Mesenchymal stem cell (in vitro differentiated cells and primary cell): ENCODE measurements at regions not wholly inside any gene's neighbourhood (a gene's known extent, or its start where the extent isn't known, plus 50 kb on each side); places are given as distances from the start of the nearest gene placed in this dataset.

Experiments
- DNase-seq: peaks from one replicate; pipeline ENCODE4 v3.0.0-alpha.2; 2013
- H2AFZ ChIP-seq: one replicate; pipeline ENCODE4 v1.6.1; 2013; ENCODE audit warnings: low read depth, mild to moderate bottlenecking, control low read depth, inconsistent platforms, low read length, moderate library complexity
- H2AK5ac ChIP-seq: 2 replicates; pipeline ENCODE4 v1.6.1; 2013; ENCODE audit warnings: low read length, moderate library complexity, mild to moderate bottlenecking, inconsistent platforms; ENCODE audit not compliant: severe bottlenecking
- H2BK120ac ChIP-seq: one replicate; pipeline ENCODE4 v1.6.1; 2013; ENCODE audit warnings: low read depth, mild to moderate bottlenecking, inconsistent platforms, low read length, moderate library complexity
- H2BK12ac ChIP-seq, 2 experiments: one replicate each; pipeline ENCODE4 v1.6.1; 2013; ENCODE audit warnings: inconsistent platforms in 2 of 2, low read length in 2 of 2, mild to moderate bottlenecking in 2 of 2, moderate library complexity in 2 of 2, control low read depth in 1 of 2
- H2BK15ac ChIP-seq: one replicate; pipeline ENCODE4 v1.6.1; 2013; ENCODE audit warnings: mild to moderate bottlenecking, low read depth, inconsistent platforms; ENCODE audit not compliant: poor library complexity, severe bottlenecking
- H2BK5ac ChIP-seq: 2 replicates; pipeline ENCODE4 v1.6.1; 2013; ENCODE audit warnings: low read depth, mild to moderate bottlenecking, low read length, control low read depth, inconsistent platforms; ENCODE audit not compliant: poor library complexity, severe bottlenecking
- H3K14ac ChIP-seq, 2 experiments: one replicate each; pipeline ENCODE4 v1.6.1; 2013; ENCODE audit warnings: inconsistent platforms in 2 of 2, low read length in 2 of 2, control low read depth in 1 of 2, mild to moderate bottlenecking in 1 of 2, moderate library complexity in 1 of 2
- H3K18ac ChIP-seq, 2 experiments: one replicate each; pipeline ENCODE4 v1.6.1; 2013; ENCODE audit warnings: inconsistent platforms in 2 of 2, low read length in 2 of 2, control low read depth in 1 of 2, low read depth in 1 of 2, mild to moderate bottlenecking in 1 of 2
- H3K23ac ChIP-seq, 2 experiments: one replicate each; pipeline ENCODE4 v1.6.1; 2013; ENCODE audit warnings: inconsistent platforms in 2 of 2, low read length in 2 of 2, mild to moderate bottlenecking in 2 of 2, moderate library complexity in 2 of 2, control low read depth in 1 of 2
- H3K27ac ChIP-seq: 2 replicates; pipeline ENCODE4 v1.5.1; 2013; ENCODE audit warnings: mild to moderate bottlenecking, moderate library complexity, low read length, control low read depth, inconsistent platforms; ENCODE audit not compliant: poor library complexity, severe bottlenecking
- H3K27me3 ChIP-seq, 2 experiments: 2 replicates each; pipeline versions ENCODE4 v1.6.1 to v1.7.0; 2013; ENCODE audit warnings: low read length in 2 of 2, mild to moderate bottlenecking in 2 of 2, moderate library complexity in 2 of 2, control low read depth in 1 of 2, inconsistent platforms in 1 of 2; ENCODE audit not compliant: control insufficient read depth in 1 of 2, insufficient read depth in 1 of 2
- H3K36me3 ChIP-seq, 2 experiments: 2 replicates each; pipeline versions ENCODE4 v1.6.1 to v1.7.0; 2013; ENCODE audit warnings: low read length in 2 of 2, control low read depth in 1 of 2, inconsistent platforms in 1 of 2, low read depth in 1 of 2, mild to moderate bottlenecking in 1 of 2; ENCODE audit not compliant: insufficient read depth in 2 of 2, control insufficient read depth in 1 of 2
- H3K4ac ChIP-seq, 2 experiments: one replicate each; pipeline ENCODE4 v1.6.1; 2013; ENCODE audit warnings: inconsistent platforms in 2 of 2, low read length in 2 of 2, mild to moderate bottlenecking in 2 of 2, moderate library complexity in 2 of 2, control low read depth in 1 of 2, low read depth in 1 of 2
- H3K4me1 ChIP-seq: 2 replicates; pipeline ENCODE4 v1.6.1; 2013; ENCODE audit warnings: low read depth, low read length, control low read depth; ENCODE audit not compliant: control insufficient read depth, insufficient read depth
- H3K4me2 ChIP-seq: 2 replicates; pipeline ENCODE4 v1.6.1; 2013; ENCODE audit warnings: low read length, mild to moderate bottlenecking, inconsistent platforms; ENCODE audit not compliant: poor library complexity, severe bottlenecking
- H3K4me3 ChIP-seq, 2 experiments: 2 replicates each; pipeline versions ENCODE4 v1.5.1 to v1.7.0; 2013; ENCODE audit warnings: low read length in 2 of 2, mild to moderate bottlenecking in 2 of 2, control low read depth in 1 of 2, low read depth in 1 of 2; ENCODE audit not compliant: insufficient read depth in 1 of 2
- H3K79me1 ChIP-seq: replicated peaks from 2 replicates; pipeline ENCODE4 v1.6.1; 2013; ENCODE audit warnings: mild to moderate bottlenecking, control low read depth, low read length, inconsistent platforms; ENCODE audit not compliant: poor library complexity, severe bottlenecking
- H3K9ac ChIP-seq: 2 replicates; pipeline ENCODE4 v1.7.0; 2013; ENCODE audit warnings: mild to moderate bottlenecking, low read length, moderate library complexity
- H3K9me3 ChIP-seq: 2 replicates; pipeline ENCODE4 v1.7.0; 2013; ENCODE audit warnings: mild to moderate bottlenecking, low read length; ENCODE audit not compliant: control insufficient read depth
- H4K8ac ChIP-seq: one replicate; pipeline ENCODE4 v1.6.1; 2013; ENCODE audit warnings: inconsistent platforms, mild to moderate bottlenecking, low read length, moderate library complexity
- H4K91ac ChIP-seq: one replicate; pipeline ENCODE4 v1.6.1; 2013; ENCODE audit warnings: mild to moderate bottlenecking, low read length, inconsistent platforms
- WGBS: methylation state at CpG from one replicate; pipeline ENCODE4 v1.1.7; 2013; ENCODE audit warnings: mixed read lengths; 5-methylcytosine and 5-hydroxymethylcytosine counted together

GRCh38 chr3:189567766-189568420 is 63.3 kb upstream of the TP63 start:
- H2AK5ac ChIP-seq, result no peak overlapping the region
- no peak overlapping the region for H2BK5ac ChIP-seq
- no peaks in the 10 kb centered on the region for H3K36me3 ChIP-seq
- no peaks in the 10 kb centered on the region for H3K79me1 ChIP-seq
- H2BK120ac ChIP-seq, result no peak overlapping the region
- no peak overlapping the region for H2BK12ac ChIP-seq
- H3K4me3 ChIP-seq, result no peak overlapping the region
- no peak overlapping the region for H3K4ac ChIP-seq
- no peak overlapping the region for H2BK15ac ChIP-seq
- H4K91ac ChIP-seq, result no peak overlapping the region
- H2AFZ ChIP-seq, result no peak overlapping the region
- WGBS, result 75% methylated on average over 2 of the region's 3 CpGs
- H3K18ac ChIP-seq, result no peak overlapping the region
- no peak overlapping the region for H3K23ac ChIP-seq
- no peak overlapping the region for H3K4me2 ChIP-seq
- no peak for DNase-seq
- H3K4me1 ChIP-seq, result no peaks in the 10 kb centered on the region
- H3K14ac ChIP-seq, result no peak overlapping the region
- no peak overlapping the region for H3K9ac ChIP-seq
- no peak overlapping the region for H3K27ac ChIP-seq
- no peaks in the 10 kb centered on the region for H3K27me3 ChIP-seq
- no peaks in the 10 kb centered on the region for H3K9me3 ChIP-seq
- H4K8ac ChIP-seq, result no peak overlapping the region

GRCh38 chr3:189568961-189569360 is 62.2 kb upstream of the TP63 start:
- Histone ChIP-seq H3K18ac (no peak overlapping the region), H2BK120ac (no peak overlapping the region), H3K79me1 (no peaks in the 10 kb centered on the region), H3K27ac (no peak overlapping the region), H2AFZ (no peak overlapping the region), H3K9me3 (no peaks in the 10 kb centered on the region), H3K9ac (no peak overlapping the region), H4K8ac (no peak overlapping the region), H3K14ac (no peak overlapping the region), H3K27me3 (no peaks in the 10 kb centered on the region), H3K4me1 (no peaks in the 10 kb centered on the region), H2BK12ac (no peak overlapping the region), H2AK5ac (no peak overlapping the region), H2BK5ac (no peak overlapping the region), H2BK15ac (no peak overlapping the region), H3K4me2 (no peak overlapping the region), H3K36me3 (no peaks in the 10 kb centered on the region), H3K23ac (no peak overlapping the region), H4K91ac (no peak overlapping the region), H3K4me3 (no peak overlapping the region), H3K4ac (no peak overlapping the region)
- DNase-seq, result no peak
- WGBS, result 71% methylated on average over 4 of the region's 4 CpGs

GRCh38 chr3:189569473-189569872 is 61.7 kb upstream of the TP63 start:
- Histone ChIP-seq H3K4me2 (no peak overlapping the region), H3K18ac (no peak overlapping the region), H3K27ac (no peak overlapping the region), H2BK120ac (no peak overlapping the region), H3K27me3 (no peaks in the 10 kb centered on the region), H3K4me3 (no peak overlapping the region), H2BK12ac (no peak overlapping the region), H4K8ac (no peak overlapping the region), H4K91ac (no peak overlapping the region), H3K9ac (no peak overlapping the region), H2BK5ac (no peak overlapping the region), H3K9me3 (no peaks in the 10 kb centered on the region), H3K4ac (no peak overlapping the region), H3K79me1 (no peaks in the 10 kb centered on the region), H2BK15ac (no peak overlapping the region), H3K23ac (no peak overlapping the region), H3K4me1 (no peaks in the 10 kb centered on the region), H2AFZ (no peak overlapping the region), H3K14ac (no peak overlapping the region), H3K36me3 (no peaks in the 10 kb centered on the region), H2AK5ac (no peak overlapping the region)
- DNase-seq, result no peak
- 89% methylated on average over 4 of the region's 4 CpGs for WGBS

- Histone ChIP-seq H3K4me3 (no peak overlapping the region), H2AK5ac (no peak overlapping the region), H3K4ac (no peak overlapping the region), H4K8ac (no peak overlapping the region), H3K36me3 (no peaks in the 10 kb centered on the region), H2BK12ac (no peak overlapping the region), H3K4me2 (no peak overlapping the region), H2BK15ac (no peak overlapping the region), H3K27ac (no peak overlapping the region), H3K4me1 (no peaks in the 10 kb centered on the region), H2BK5ac (no peak overlapping the region), H3K18ac (no peak overlapping the region), H2AFZ (no peak overlapping the region), H2BK120ac (no peak overlapping the region), H3K27me3 (no peaks in the 10 kb centered on the region), H3K23ac (no peak overlapping the region), H3K9me3 (no peaks in the 10 kb centered on the region), H4K91ac (no peak overlapping the region), H3K79me1 (no peaks in the 10 kb centered on the region), H3K14ac (no peak overlapping the region), H3K9ac (peak overlapping the region; percentile 28)
- DNase-seq, result peak; percentile 13
Measured at GRCh38 chr3:189570916-189571315, 60.3 kb upstream of the TP63 start.
